HG02981 (cell line): ENCODE measurements at regions not wholly inside any gene's neighbourhood (a gene's known extent, or its start where the extent isn't known, plus 50 kb on each side); places are given as distances from the start of the nearest gene placed in this dataset.

Experiments used
- ATAC-seq: cut with Tn5 transposase; IDR thresholded peaks from one replicate; pipeline ENCODE4 v1.9.1; 2021; ENCODE audit warnings: mild to moderate bottlenecking, moderate library complexity; ENCODE audit not compliant: unreplicated experiment

GRCh38 chr6:134534708-134535149 is 216.8 kb upstream of the SGK1 start:
- ATAC-seq, result no peak

GRCh38 chr6:134533991-134534390 is 216.1 kb upstream of the SGK1 start:
- no peak for ATAC-seq

- ATAC-seq, result no peak
Measured at GRCh38 chr6:134532694-134533624, 215.0 kb upstream of the SGK1 start.

DNA sequence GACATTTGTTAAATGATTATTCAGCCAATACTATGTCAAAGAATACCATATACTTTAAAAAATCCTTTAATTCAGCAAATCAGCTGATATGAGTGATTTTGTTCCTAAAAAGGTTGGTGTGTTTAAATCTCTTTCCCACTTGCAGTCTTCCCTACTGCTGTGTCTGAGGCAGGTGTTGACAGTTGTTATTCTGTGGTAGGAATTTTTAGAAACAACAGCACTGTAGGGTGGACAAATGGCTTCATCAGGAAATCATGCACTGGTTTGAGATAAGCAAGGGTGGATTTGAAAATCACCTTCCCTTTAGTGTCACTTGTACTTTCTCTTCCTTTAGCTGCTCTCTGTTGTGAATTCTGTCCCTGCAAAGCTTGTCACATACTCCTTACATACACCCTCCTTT is 213.7 kb upstream of the SGK1 start:
- no peak for ATAC-seq

- ATAC-seq, result no peak
Measured at GRCh38 chr6:134531188-134531551, 213.3 kb upstream of the SGK1 start.

DNA sequence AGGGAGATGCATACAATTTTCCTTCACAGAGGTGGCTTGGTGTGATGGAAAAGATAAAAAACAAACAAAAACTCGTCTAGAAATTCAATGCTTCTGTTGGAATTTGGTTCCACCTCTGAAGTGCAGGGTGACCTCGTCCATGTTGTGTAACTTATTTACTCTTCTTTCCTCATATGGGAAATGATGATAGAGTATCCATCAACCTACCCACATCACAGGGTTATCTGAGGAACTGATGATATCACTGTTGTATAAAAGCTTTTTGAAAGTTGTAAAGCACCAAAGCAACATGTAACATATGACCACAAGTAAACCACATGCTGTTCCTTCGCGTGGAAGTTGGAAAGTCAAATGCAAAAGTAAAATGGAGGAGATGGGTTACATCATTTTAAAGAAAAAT is 212.0 kb upstream of the SGK1 start:
- ATAC-seq, result no peak

DNA sequence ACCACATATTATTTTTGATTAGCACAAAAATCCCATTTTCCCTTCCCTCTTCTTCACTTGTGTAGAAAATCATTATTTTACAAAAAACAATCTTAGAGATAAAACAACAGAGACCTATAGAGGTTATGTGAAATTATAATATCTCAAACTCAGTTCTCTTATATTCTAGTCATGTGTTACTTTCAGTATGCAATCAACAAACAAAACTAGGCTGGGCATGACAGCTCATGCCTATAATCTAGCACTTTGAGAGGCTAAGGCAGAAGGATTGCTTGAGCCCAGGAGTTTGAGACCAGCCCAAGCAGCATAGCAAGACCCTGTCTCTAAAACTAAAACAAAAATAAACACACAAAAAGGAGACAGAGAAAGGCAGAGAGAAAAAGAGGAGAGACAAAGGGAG is 211.4 kb upstream of the SGK1 start:
- no peak for ATAC-seq

- no peak for ATAC-seq
Measured at GRCh38 chr6:134527108-134527787, 209.3 kb upstream of the SGK1 start.

GRCh38 chr6:134525190-134525868 is 207.4 kb upstream of the SGK1 start:
- no peak for ATAC-seq

DNA sequence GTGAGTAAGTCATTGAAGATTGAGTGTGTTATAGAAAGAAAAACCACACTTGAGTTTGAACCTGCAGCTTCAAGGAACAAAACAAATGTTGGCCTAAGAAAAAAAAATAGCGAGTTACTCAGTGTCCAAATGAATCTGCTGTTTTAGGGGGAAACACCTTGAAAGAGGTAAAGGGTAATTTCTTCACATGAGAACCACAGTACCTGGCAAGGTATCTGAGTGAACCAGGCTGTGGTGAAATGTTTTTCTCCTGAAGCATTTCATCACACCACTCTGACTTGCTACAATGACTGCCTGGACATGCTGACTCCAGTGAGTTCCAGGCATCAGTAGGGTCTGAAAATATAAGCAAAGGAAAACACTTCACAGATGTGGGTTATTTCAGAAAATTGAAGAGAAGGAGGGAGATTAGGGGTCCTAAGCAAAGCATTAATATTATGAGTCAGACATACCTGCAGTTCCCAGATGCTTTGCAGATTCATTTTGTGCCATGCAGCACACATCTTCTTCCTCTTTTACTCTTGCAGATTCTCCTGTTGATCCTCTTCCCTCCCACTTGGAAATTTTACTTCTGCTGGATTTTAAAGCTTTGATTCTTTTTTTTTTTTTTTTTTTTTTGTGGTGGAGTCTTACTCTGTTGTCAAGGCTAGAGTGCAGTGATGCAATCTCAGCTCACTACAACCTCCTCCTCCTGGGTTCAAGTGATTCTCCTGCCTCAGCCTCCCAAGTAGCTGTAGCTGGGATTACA is 206.2 kb upstream of the SGK1 start:
- ATAC-seq, result no peak

DNA sequence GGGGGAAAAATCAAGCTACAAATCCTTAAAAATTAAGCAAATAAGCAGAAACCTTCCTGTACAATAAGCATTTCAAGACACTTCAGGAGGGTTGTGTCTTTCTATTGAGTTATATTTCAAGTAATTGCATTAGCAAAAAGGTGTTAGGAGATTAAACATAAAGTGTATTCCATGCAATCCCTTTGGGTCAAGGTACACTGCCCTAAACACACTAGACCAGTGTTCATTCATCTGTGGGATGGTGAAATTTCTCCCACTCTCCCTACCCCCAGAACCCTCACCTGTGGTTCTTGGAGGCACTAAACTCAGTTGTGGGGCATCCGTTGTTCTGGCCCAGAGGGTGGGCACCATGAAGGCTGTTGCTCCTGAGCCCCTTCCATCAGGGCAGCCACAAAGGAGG is 205.1 kb upstream of the SGK1 start:
- ATAC-seq, result no peak

GRCh38 chr6:134521116-134521501 is 203.2 kb upstream of the SGK1 start:
- ATAC-seq, result no peak

DNA sequence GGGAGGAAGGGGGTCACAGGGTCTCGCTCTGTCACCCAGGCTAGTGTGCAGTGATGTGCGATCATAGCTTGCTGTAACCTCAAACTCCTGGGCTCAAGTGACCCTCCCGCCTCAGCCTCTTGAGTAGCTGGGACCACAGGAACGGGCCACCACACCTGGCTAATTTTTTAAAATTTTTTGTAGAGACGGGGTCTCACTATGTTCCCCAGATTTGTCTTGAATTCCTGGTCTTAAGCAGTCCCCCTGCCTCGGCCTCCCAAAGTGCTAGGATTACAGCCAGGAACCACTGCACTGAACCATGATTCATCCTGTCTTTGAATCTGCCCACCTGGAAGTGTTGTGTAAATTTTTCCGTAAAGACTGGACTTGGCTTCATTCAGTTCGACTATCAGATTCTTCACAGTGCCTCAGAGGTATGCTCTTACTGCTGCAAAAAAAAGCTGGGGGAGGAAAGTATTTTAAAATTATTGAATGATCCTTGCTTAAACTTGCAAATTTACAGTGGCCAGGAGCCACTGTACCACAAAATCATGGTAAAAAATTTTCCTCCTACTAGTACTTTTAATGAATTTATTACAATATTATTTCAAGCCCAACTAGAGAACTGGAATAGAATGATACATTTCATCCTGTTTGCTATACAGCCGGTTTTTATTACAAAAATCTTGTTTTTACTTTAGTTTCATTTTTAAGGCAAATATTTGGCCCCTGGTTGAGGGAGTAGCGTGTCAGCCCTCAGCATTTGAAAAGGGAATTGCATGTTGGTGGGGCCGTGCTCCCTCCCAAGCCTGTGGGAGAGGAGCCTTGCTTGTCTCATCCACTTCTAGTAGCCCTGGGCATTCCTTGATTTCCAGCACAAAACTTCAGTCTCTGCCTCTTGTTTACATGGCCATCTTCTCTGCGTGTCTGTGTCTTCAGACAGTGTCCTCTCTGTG is 202.5 kb upstream of the SGK1 start:
- no peak for ATAC-seq

GRCh38 chr6:134519465-134519864 is 201.6 kb upstream of the SGK1 start:
- ATAC-seq, result no peak

DNA sequence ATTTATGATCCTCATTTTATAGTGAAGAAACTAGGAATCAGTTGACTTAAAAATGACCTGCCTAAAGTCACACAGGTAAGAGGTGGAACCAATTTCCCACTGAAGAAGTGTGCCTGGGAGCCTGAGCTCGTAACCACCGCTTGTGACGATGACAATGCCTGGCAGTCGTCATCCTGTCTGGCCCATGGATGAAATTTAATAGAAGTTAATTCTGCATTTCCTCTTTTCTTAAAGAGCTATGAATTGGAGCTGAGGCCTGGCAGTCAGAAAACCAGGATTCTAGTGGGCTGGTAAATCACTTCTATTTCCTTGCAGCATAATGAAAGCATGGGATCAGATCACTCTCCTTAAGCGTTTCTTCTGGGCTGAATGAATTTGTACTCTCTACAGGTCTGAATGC is 200.0 kb upstream of the SGK1 start:
- no peak for ATAC-seq

DNA sequence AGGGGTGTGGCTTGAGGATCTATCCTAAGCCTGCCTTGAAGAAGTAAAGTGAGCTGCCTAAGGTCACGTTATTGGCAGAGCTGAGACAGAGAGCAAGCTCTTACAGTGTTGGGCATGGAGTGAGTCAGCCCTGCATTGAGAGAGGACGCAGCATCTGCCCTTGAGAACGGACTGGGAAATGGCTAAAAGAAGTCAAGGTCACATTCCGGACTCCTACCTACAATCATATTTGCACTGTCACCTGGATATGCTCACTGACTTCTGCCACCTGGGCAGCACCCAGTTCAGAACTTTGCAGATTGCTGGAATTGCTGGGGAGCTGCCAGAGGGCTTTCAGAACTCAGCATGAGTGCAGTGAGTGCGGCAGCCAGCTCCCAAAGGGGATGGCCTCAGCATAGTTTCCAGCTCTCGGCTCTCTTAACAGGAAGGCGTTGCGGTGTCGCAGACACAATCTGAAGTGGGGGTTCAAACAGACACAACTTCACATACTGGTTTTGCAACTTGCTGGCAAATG is 199.3 kb upstream of the SGK1 start:
- no peak for ATAC-seq

DNA sequence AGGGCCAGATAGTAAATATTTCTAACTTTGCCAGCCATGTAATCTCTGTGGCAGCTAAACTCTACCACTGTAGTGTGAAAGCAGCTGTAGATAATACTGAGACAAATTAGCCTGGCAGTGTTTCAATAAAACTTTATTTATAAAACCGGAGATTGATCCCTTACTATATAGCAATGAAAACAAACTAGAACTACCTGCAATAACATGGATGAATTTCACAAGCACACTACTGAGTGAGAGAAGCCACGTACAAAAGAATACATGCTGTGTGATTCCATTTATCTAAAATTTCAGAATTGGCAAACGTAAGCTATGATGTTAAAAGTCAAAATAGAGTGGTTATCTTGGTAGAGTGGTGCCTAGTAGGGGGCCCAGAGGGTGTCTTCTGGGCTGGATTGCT is 198.7 kb upstream of the SGK1 start:
- no peak for ATAC-seq

- no peak for ATAC-seq
Measured at GRCh38 chr6:134515986-134516385, 198.1 kb upstream of the SGK1 start.

GRCh38 chr6:134512981-134513391 is 195.1 kb upstream of the SGK1 start:
- ATAC-seq, result no peak
